H1 (cell line): ENCODE measurements at regions not wholly inside any gene's neighbourhood (a gene's known extent, or its start where the extent isn't known, plus 50 kb on each side); places are given as distances from the start of the nearest gene placed in this dataset.

Experiments used
- GTF2F1 ChIP-seq: IDR thresholded peaks from 2 replicates; pipeline ENCODE4 v1.6.1; 2012; ENCODE audit warnings: low read depth, low read length, improper control_type of control experiment, borderline replicate concordance
- POLR2A ChIP-seq, 2 experiments: IDR thresholded peaks; 1 replicate in 1 of 2; 2 replicates in 1 of 2; pipeline ENCODE4 v1.6.1; 2011; ENCODE audit warnings: low read depth in 2 of 2, low read length in 2 of 2, mild to moderate bottlenecking in 2 of 2; ENCODE audit errors: control extremely low read depth in 1 of 2

- no peak for TF ChIP-seq GTF2F1
- TF ChIP-seq POLR2A (IDR thresholded peaks at IDR 0.05; ENCODE audit: control extremely low read depth in 1 of 2, low read depth in 2 of 2, low read length in 2 of 2): no peak
Measured at GRCh38 chr6:71489736-71490135, 201.1 kb downstream of the OGFRL1 start.
